BLaER1 treated with 17β-estradiol and CSF1 and Interleukin-3, amounts not matched to agents 10 nM and 100 nM (cell line): ENCODE measurements at regions not wholly inside any gene's neighbourhood (a gene's known extent, or its start where the extent isn't known, plus 50 kb on each side); places are given as distances from the start of the nearest gene placed in this dataset.
"Not testable (repeated sequence)": the region's sequence is repeated elsewhere in the genome, so short reads cannot be mapped to it uniquely, and the experiment has no call there.

Experiments
- H3K27ac ChIP-seq, 11 experiments: shearing (Covaris generic); formaldehyde crosslinking; 2 replicates each; pipeline ENCODE4 v1.8.1; 2022
- H3K27me3 ChIP-seq, 11 experiments: shearing (Covaris generic); formaldehyde crosslinking; 2 replicates each; pipeline ENCODE4 v1.8.1; 2022
- H3K36me3 ChIP-seq, 11 experiments: shearing (Covaris generic); formaldehyde crosslinking; 2 replicates each; pipeline ENCODE4 v1.8.1; 2022
- H3K4me1 ChIP-seq, 10 experiments: shearing (Covaris generic); formaldehyde crosslinking; 2 replicates each; pipeline ENCODE4 v1.8.1; 2022
- H3K4me2 ChIP-seq, 11 experiments: shearing (Covaris generic); formaldehyde crosslinking; 2 replicates each; pipeline ENCODE4 v1.8.1; 2022
- H3K4me3 ChIP-seq, 10 experiments: shearing (Covaris generic); formaldehyde crosslinking; 2 replicates each; pipeline ENCODE4 v1.8.1; 2022
- H3K9ac ChIP-seq, 11 experiments: shearing (Covaris generic); formaldehyde crosslinking; 2 replicates each; pipeline ENCODE4 v1.8.1; 2022
- H3K9me3 ChIP-seq, 11 experiments: shearing (Covaris generic); formaldehyde crosslinking; replicated peaks in 1 of 11; 2 replicates each; pipeline ENCODE4 v1.8.1; 2022
- H4K20me1 ChIP-seq, 11 experiments: shearing (Covaris generic); formaldehyde crosslinking; 2 replicates each; pipeline ENCODE4 v1.8.1; 2022
- Cebpa-rat ChIP-seq, 11 experiments: shearing (Covaris generic); IDR thresholded peaks; 2 replicates each; pipeline ENCODE4 v1.8.1; 2022

GRCh38 chr20:57104113-57104512 lies 162.3 kb downstream of the BMP7 start:
- no peak overlapping the region for H3K4me3 ChIP-seq
- H4K20me1 ChIP-seq = no peaks in the 10 kb centered on the region
- no peak overlapping the region for H3K4me2 ChIP-seq
- no peaks in the 10 kb centered on the region for H3K36me3 ChIP-seq
- no peak overlapping the region for H3K27ac ChIP-seq
- no peak overlapping the region for H3K9ac ChIP-seq
- H3K9me3 ChIP-seq = no peaks in the 10 kb centered on the region; a peak in 1 of 22 replicates
- H3K4me1 ChIP-seq = peaks cover 0 to 10% (median 3%) of the 10 kb centered on the region in 10 experiments; a peak in 12 of 20 replicates
- TF ChIP-seq Cebpa-rat (IDR thresholded peaks at IDR 0.05) = no peak
- H3K27me3 ChIP-seq = no peaks in the 10 kb centered on the region

- Histone ChIP-seq H3K27me3 (no peaks in the 10 kb centered on the region), H3K4me1 (peaks cover 0 to 11% (median 7%) of the 10 kb centered on the region in 10 experiments; a peak in 12 of 20 replicates), H3K4me3 (no peak overlapping the region), H4K20me1 (no peaks in the 10 kb centered on the region), H3K4me2 (no peak overlapping the region), H3K9me3 (no peaks in the 10 kb centered on the region; a peak in 1 of 22 replicates), H3K27ac (no peak overlapping the region), H3K36me3 (no peaks in the 10 kb centered on the region), H3K9ac (no peak overlapping the region)
- no peak for TF ChIP-seq Cebpa-rat (IDR thresholded peaks at IDR 0.05)
These were observed 161.7 kb downstream of the BMP7 start for GRCh38 chr20:57104651-57105204.

DNA sequence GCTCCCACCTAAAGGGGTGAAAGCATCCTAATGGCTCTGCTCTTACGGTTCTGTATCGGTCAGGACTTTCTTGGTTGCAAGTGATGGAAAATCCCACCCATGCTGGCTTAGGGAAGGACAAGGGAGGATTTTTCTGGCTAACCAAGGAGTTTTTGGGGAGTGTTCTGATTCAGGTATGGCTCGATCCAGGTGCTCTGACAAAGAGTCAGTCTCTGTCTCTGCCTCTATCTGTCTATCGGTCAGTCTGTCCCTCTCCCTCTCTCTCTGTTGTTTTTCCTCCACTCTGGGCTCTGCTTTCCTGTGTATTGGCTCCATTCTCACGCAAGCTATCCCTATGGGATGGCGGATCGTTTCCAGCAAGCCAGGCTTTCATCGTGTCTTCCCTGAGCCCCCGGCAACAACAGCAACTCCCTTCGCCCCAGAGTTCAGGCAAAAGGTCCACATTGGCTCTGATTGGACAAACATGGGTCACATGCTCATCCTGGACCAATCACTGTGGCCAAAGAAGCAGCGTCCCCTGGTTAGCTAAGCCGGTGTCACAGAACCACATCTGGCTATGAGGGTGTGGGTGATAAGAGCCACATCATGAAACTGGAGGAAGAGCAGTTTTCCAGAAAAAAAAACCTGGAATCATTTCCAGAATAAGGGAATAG lies 160.3 kb downstream of the BMP7 start:
- H3K27me3 ChIP-seq = no peaks in the 10 kb centered on the region
- no peak overlapping the region for H3K27ac ChIP-seq
- no peaks in the 10 kb centered on the region for H3K36me3 ChIP-seq
- H3K9me3 ChIP-seq = no peaks in the 10 kb centered on the region; a peak in 1 of 22 replicates
- H3K4me3 ChIP-seq = no peak overlapping the region
- H3K9ac ChIP-seq = no peak overlapping the region
- TF ChIP-seq Cebpa-rat (IDR thresholded peaks at IDR 0.05) = no peak
- peaks cover 0 to 11% (median 7%) of the 10 kb centered on the region in 10 experiments; a peak in 12 of 20 replicates for H3K4me1 ChIP-seq
- H3K4me2 ChIP-seq = peak overlapping the region in 2 of 11 experiments; percentile 13 to 47; a peak in 2 of 22 replicates
- no peaks in the 10 kb centered on the region for H4K20me1 ChIP-seq

- H3K36me3 ChIP-seq = no peaks in the 10 kb centered on the region
- no peaks in the 10 kb centered on the region for H3K27me3 ChIP-seq
- H3K4me1 ChIP-seq = peaks cover 0 to 11% (median 7%) of the 10 kb centered on the region in 10 experiments; a peak in 12 of 20 replicates
- no peak overlapping the region for H3K9ac ChIP-seq
- TF ChIP-seq Cebpa-rat (IDR thresholded peaks at IDR 0.05) = no peak
- H3K4me3 ChIP-seq = no peak overlapping the region
- no peaks in the 10 kb centered on the region; a peak in 1 of 22 replicates for H3K9me3 ChIP-seq
- H3K4me2 ChIP-seq = peak overlapping the region in 2 of 11 experiments; percentile 13 to 47; a peak in 2 of 22 replicates
- no peak overlapping the region for H3K27ac ChIP-seq
- H4K20me1 ChIP-seq = no peaks in the 10 kb centered on the region
These were observed 159.7 kb downstream of the BMP7 start for GRCh38 chr20:57106692-57107091.

GRCh38 chr20:57107208-57107607 lies 159.2 kb downstream of the BMP7 start:
- Histone ChIP-seq H3K9ac (no peak overlapping the region), H3K9me3 (no peaks in the 10 kb centered on the region; a peak in 1 of 22 replicates), H3K4me1 (peaks cover 0 to 11% (median 7%) of the 10 kb centered on the region in 10 experiments; a peak in 12 of 20 replicates), H3K36me3 (no peaks in the 10 kb centered on the region), H3K27ac (no peak overlapping the region), H3K4me2 (peak overlapping the region in 1 of 11 experiments; percentile 47; a peak in 2 of 22 replicates), H3K4me3 (no peak overlapping the region), H3K27me3 (no peaks in the 10 kb centered on the region), H4K20me1 (no peaks in the 10 kb centered on the region)
- no peak for TF ChIP-seq Cebpa-rat (IDR thresholded peaks at IDR 0.05)

DNA sequence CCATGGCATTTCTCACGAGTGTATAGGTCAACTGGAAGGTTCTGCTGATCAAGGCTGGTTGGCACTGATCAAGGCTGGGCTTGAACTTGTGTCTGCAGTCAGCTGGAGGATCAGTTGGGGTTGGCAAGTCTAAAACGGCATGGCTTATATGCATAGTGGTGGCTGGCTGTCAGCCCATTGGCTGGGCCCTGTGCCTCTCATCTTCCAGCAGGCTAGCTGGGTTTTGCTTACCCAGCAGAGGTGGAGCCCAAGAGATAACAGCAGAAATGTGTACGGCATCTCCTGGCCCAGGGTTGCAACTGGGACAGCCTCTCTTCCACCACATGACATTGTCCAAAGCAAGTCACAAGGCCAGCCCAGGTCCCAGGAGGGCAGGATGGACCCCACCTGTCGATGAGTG lies 158.2 kb downstream of the BMP7 start:
- H3K4me2 ChIP-seq = no peak overlapping the region
- no peaks in the 10 kb centered on the region; a peak in 1 of 22 replicates for H3K9me3 ChIP-seq
- no peak overlapping the region for H3K9ac ChIP-seq
- no peaks in the 10 kb centered on the region for H3K36me3 ChIP-seq
- no peak overlapping the region for H3K27ac ChIP-seq
- H3K27me3 ChIP-seq = no peaks in the 10 kb centered on the region
- H4K20me1 ChIP-seq = no peaks in the 10 kb centered on the region
- no peak overlapping the region for H3K4me3 ChIP-seq
- H3K4me1 ChIP-seq = peaks cover 0 to 11% (median 7%) of the 10 kb centered on the region in 10 experiments; a peak in 12 of 20 replicates
- no peak for TF ChIP-seq Cebpa-rat (IDR thresholded peaks at IDR 0.05)

- no peak for TF ChIP-seq Cebpa-rat (IDR thresholded peaks at IDR 0.05)
- no peaks in the 10 kb centered on the region for H3K36me3 ChIP-seq
- peaks cover 0 to 11% (median 7%) of the 10 kb centered on the region in 10 experiments; a peak in 12 of 20 replicates for H3K4me1 ChIP-seq
- peak overlapping the region in 3 of 11 experiments; percentile 3 to 41 (median 23); a peak in 1 of 22 replicates for H3K9ac ChIP-seq
- H3K9me3 ChIP-seq = no peaks in the 10 kb centered on the region; a peak in 1 of 22 replicates
- no peaks in the 10 kb centered on the region for H4K20me1 ChIP-seq
- peak overlapping the region in 1 of 11 experiments; percentile 30; a peak in 1 of 22 replicates for H3K27ac ChIP-seq
- no peaks in the 10 kb centered on the region for H3K27me3 ChIP-seq
- no peak overlapping the region for H3K4me3 ChIP-seq
- peak overlapping the region in 7 of 11 experiments; percentile 8 to 49 (median 28); a peak in 11 of 22 replicates for H3K4me2 ChIP-seq
These were observed 157.5 kb downstream of the BMP7 start for GRCh38 chr20:57108742-57109570.

GRCh38 chr20:57109571-57109953 lies 156.9 kb downstream of the BMP7 start:
- Histone ChIP-seq H3K4me1 (peaks cover 0 to 11% (median 7%) of the 10 kb centered on the region in 10 experiments; a peak in 12 of 20 replicates), H3K4me3 (no peak overlapping the region), H3K27ac (no peak overlapping the region), H3K4me2 (peak overlapping the region in 7 of 11 experiments; percentile 8 to 49 (median 28); a peak in 8 of 22 replicates), H3K27me3 (no peaks in the 10 kb centered on the region), H3K9ac (0 out of 22 replicates have a peak overlapping the region, but pooled peaks of 1 of the 11 experiments have one; percentile 41), H3K9me3 (peaks cover 0 to 3% (median 0%) of the 10 kb centered on the region in 11 experiments; a peak in 2 of 22 replicates), H3K36me3 (no peaks in the 10 kb centered on the region), H4K20me1 (no peaks in the 10 kb centered on the region)
- TF ChIP-seq Cebpa-rat (IDR thresholded peaks at IDR 0.05) = no peak

GRCh38 chr20:57110121-57111027 lies 156.1 kb downstream of the BMP7 start:
- H4K20me1 ChIP-seq, H3K27me3 ChIP-seq, H3K27ac ChIP-seq, H3K4me3 ChIP-seq, H3K4me2 ChIP-seq, H3K36me3 ChIP-seq, H3K9ac ChIP-seq: not testable (repeated sequence)
- Histone ChIP-seq H3K9me3 (peaks cover 0 to 12% (median 0%) of the 10 kb centered on the region in 11 experiments; a peak in 2 of 22 replicates), H3K4me1 (peaks cover 0 to 11% (median 7%) of the 10 kb centered on the region in 10 experiments; a peak in 12 of 20 replicates)
